BLaER1 treated with 17β-estradiol and CSF1 and Interleukin-3, amounts not matched to agents 10 nM and 100 nM (cell line): ENCODE measurements at regions not wholly inside any gene's neighbourhood (a gene's known extent, or its start where the extent isn't known, plus 50 kb on each side); places are given as distances from the start of the nearest gene placed in this dataset.
"Not testable (repeated sequence)": the region's sequence is repeated elsewhere in the genome, so short reads cannot be mapped to it uniquely, and the experiment has no call there.

Source experiments
- H3K27ac ChIP-seq, 11 experiments: shearing (Covaris generic); formaldehyde crosslinking; 2 replicates each; pipeline ENCODE4 v1.8.1; 2022
- H3K27me3 ChIP-seq, 11 experiments: shearing (Covaris generic); formaldehyde crosslinking; 2 replicates each; pipeline ENCODE4 v1.8.1; 2022
- H3K36me3 ChIP-seq, 11 experiments: shearing (Covaris generic); formaldehyde crosslinking; 2 replicates each; pipeline ENCODE4 v1.8.1; 2022
- H3K4me1 ChIP-seq, 10 experiments: shearing (Covaris generic); formaldehyde crosslinking; 2 replicates each; pipeline ENCODE4 v1.8.1; 2022
- H3K4me2 ChIP-seq, 11 experiments: shearing (Covaris generic); formaldehyde crosslinking; 2 replicates each; pipeline ENCODE4 v1.8.1; 2022
- H3K4me3 ChIP-seq, 10 experiments: shearing (Covaris generic); formaldehyde crosslinking; 2 replicates each; pipeline ENCODE4 v1.8.1; 2022
- H3K9ac ChIP-seq, 11 experiments: shearing (Covaris generic); formaldehyde crosslinking; 2 replicates each; pipeline ENCODE4 v1.8.1; 2022
- H3K9me3 ChIP-seq, 11 experiments: shearing (Covaris generic); formaldehyde crosslinking; replicated peaks in 1 of 11; 2 replicates each; pipeline ENCODE4 v1.8.1; 2022
- H4K20me1 ChIP-seq, 11 experiments: shearing (Covaris generic); formaldehyde crosslinking; 2 replicates each; pipeline ENCODE4 v1.8.1; 2022
- Cebpa-rat ChIP-seq, 11 experiments: shearing (Covaris generic); IDR thresholded peaks; 2 replicates each; pipeline ENCODE4 v1.8.1; 2022

DNA sequence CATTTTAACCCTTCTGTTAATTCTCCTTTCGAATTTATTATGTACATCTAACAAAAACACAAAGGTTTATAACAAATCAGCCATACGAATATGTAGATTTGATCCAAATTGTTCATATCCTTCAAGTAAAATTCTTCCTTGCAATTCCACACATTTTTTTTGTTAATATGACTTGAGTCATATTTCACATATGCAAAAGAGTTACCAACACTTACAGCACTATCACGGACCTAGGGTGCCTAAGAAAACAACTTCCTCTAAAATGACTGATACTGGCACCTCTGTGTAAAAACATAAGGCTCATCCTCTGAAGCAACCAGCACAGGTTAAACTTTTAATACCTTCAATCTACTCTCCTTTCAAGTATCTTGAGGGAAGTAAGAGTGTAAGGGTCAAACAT, 451.8 kb downstream of the SEMA3D start:
- no peaks in the 10 kb centered on the region for H3K4me1 ChIP-seq
- peaks cover 4 to 21% (median 10%) of the 10 kb centered on the region in 11 experiments; a peak in 16 of 22 replicates for H3K9me3 ChIP-seq
- H3K4me3 ChIP-seq = no peak overlapping the region
- H3K9ac ChIP-seq = no peak overlapping the region
- no peaks in the 10 kb centered on the region for H3K36me3 ChIP-seq
- H4K20me1 ChIP-seq = no peaks in the 10 kb centered on the region
- H3K27me3 ChIP-seq = no peaks in the 10 kb centered on the region
- no peak overlapping the region for H3K4me2 ChIP-seq
- TF ChIP-seq Cebpa-rat (IDR thresholded peaks at IDR 0.05) = no peak
- H3K27ac ChIP-seq = no peak overlapping the region

- H3K27me3 ChIP-seq, H3K4me1 ChIP-seq, H3K9ac ChIP-seq, H3K4me2 ChIP-seq, H3K4me3 ChIP-seq, H3K27ac ChIP-seq, H4K20me1 ChIP-seq, H3K36me3 ChIP-seq: not testable (repeated sequence)
- peaks cover 4 to 21% (median 10%) of the 10 kb centered on the region in 11 experiments; a peak in 16 of 22 replicates for H3K9me3 ChIP-seq
These were observed 452.9 kb downstream of the SEMA3D start for GRCh38 chr7:84733976-84734375.

GRCh38 chr7:84730864-84731263, 456.0 kb downstream of the SEMA3D start:
- H3K9ac ChIP-seq, H4K20me1 ChIP-seq, H3K27ac ChIP-seq, H3K4me1 ChIP-seq, H3K4me3 ChIP-seq, H3K36me3 ChIP-seq, H3K27me3 ChIP-seq, H3K4me2 ChIP-seq: not testable (repeated sequence)
- peaks cover 4 to 21% (median 10%) of the 10 kb centered on the region in 11 experiments; a peak in 16 of 22 replicates for H3K9me3 ChIP-seq

GRCh38 chr7:84729284-84729683, 457.6 kb downstream of the SEMA3D start:
- no peak overlapping the region for H3K4me2 ChIP-seq
- no peaks in the 10 kb centered on the region for H3K36me3 ChIP-seq
- TF ChIP-seq Cebpa-rat (IDR thresholded peaks at IDR 0.05) = no peak
- H3K27ac ChIP-seq = no peak overlapping the region
- no peaks in the 10 kb centered on the region for H4K20me1 ChIP-seq
- no peak overlapping the region for H3K4me3 ChIP-seq
- H3K27me3 ChIP-seq = no peaks in the 10 kb centered on the region
- no peak overlapping the region for H3K9ac ChIP-seq
- peaks cover 4 to 19% (median 10%) of the 10 kb centered on the region in 11 experiments; a peak in 16 of 22 replicates for H3K9me3 ChIP-seq
- no peaks in the 10 kb centered on the region for H3K4me1 ChIP-seq

- Histone ChIP-seq H3K27me3 (no peaks in the 10 kb centered on the region), H3K9me3 (no peaks in the 10 kb centered on the region; a peak in 1 of 22 replicates), H3K36me3 (no peaks in the 10 kb centered on the region), H3K4me3 (no peak overlapping the region), H4K20me1 (no peaks in the 10 kb centered on the region), H3K4me1 (no peaks in the 10 kb centered on the region), H3K27ac (no peak overlapping the region), H3K4me2 (no peak overlapping the region), H3K9ac (no peak overlapping the region)
- no peak for TF ChIP-seq Cebpa-rat (IDR thresholded peaks at IDR 0.05)
These were observed 464.1 kb downstream of the SEMA3D start for GRCh38 chr7:84722734-84723133.

DNA sequence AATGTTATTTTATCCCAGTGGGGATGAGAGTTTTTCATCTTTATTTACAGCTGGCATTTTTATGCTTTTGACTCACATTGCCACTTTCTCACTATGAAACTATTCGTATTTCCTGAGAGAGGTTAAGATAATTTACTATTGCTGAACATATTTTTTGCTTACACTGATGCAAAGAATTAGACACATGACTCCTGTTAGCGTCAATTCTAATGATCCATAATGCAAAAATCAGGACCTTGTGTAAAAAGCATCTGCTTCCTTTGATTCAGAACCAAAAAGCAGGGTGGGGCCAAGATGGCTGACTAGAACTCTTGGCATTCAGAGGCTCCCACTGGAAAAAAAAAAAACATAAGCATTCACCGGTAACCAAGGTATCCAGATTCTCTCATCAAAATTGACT, 464.8 kb downstream of the SEMA3D start:
- Histone ChIP-seq H3K9me3 (no peaks in the 10 kb centered on the region; a peak in 1 of 22 replicates), H3K27me3 (no peaks in the 10 kb centered on the region), H3K4me1 (no peaks in the 10 kb centered on the region), H3K27ac (no peak overlapping the region), H4K20me1 (no peaks in the 10 kb centered on the region), H3K4me3 (no peak overlapping the region), H3K4me2 (no peak overlapping the region), H3K36me3 (no peaks in the 10 kb centered on the region), H3K9ac (no peak overlapping the region)
- no peak for TF ChIP-seq Cebpa-rat (IDR thresholded peaks at IDR 0.05)

- H4K20me1 ChIP-seq = no peaks in the 10 kb centered on the region
- no peaks in the 10 kb centered on the region; a peak in 1 of 22 replicates for H3K9me3 ChIP-seq
- H3K4me3 ChIP-seq = no peak overlapping the region
- no peaks in the 10 kb centered on the region for H3K27me3 ChIP-seq
- H3K27ac ChIP-seq = no peak overlapping the region
- no peak overlapping the region for H3K4me2 ChIP-seq
- H3K36me3 ChIP-seq = no peaks in the 10 kb centered on the region
- H3K4me1 ChIP-seq = no peaks in the 10 kb centered on the region
- no peak for TF ChIP-seq Cebpa-rat (IDR thresholded peaks at IDR 0.05)
- no peak overlapping the region for H3K9ac ChIP-seq
These were observed 466.3 kb downstream of the SEMA3D start for GRCh38 chr7:84720456-84721097.

- Histone ChIP-seq H3K27ac (no peak overlapping the region), H4K20me1 (no peaks in the 10 kb centered on the region), H3K36me3 (no peaks in the 10 kb centered on the region), H3K4me2 (no peak overlapping the region), H3K9ac (no peak overlapping the region), H3K9me3 (no peaks in the 10 kb centered on the region), H3K4me1 (no peaks in the 10 kb centered on the region), H3K27me3 (no peaks in the 10 kb centered on the region), H3K4me3 (no peak overlapping the region)
- no peak for TF ChIP-seq Cebpa-rat (IDR thresholded peaks at IDR 0.05)
These were observed 472.1 kb downstream of the SEMA3D start for GRCh38 chr7:84714765-84715164.

DNA sequence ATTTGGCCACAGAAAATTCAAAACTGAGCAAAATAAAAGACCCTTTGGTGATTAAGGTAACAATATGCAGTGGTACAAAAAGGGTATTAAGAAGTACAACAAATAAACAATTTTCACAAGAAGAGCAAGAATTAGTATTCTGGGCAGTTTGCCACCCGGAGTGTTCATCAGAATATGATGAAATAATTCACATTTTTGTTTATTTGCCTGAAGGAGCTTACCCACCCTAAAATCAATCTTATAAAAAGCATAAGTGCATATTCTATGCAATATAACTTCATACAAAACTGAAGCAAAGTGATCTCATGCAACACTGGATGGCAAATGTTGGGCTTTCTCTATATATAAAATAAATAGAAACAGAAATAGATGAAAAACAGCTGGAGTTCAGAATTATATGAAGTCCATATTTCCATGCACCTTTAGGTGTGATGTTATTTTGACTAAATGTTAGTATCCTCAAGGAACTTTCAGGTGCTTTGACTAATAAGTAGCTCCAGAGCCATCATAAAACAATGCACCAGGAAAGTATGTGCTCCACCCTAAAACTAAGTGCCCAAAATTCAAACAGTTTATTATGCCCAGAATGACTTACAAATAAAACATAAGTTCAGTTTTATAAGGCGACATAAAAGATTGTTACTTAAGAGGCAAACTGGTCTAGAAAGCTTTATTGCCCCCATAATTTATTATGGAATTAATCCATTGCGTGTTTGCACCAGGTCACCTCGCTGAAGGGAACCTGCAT, 474.3 kb downstream of the SEMA3D start:
- H3K9me3 ChIP-seq = no peaks in the 10 kb centered on the region
- no peaks in the 10 kb centered on the region for H4K20me1 ChIP-seq
- H3K36me3 ChIP-seq = no peaks in the 10 kb centered on the region
- H3K4me3 ChIP-seq = no peak overlapping the region
- no peak for TF ChIP-seq Cebpa-rat (IDR thresholded peaks at IDR 0.05)
- H3K4me2 ChIP-seq = no peak overlapping the region
- no peak overlapping the region for H3K9ac ChIP-seq
- H3K4me1 ChIP-seq = no peaks in the 10 kb centered on the region
- H3K27me3 ChIP-seq = no peaks in the 10 kb centered on the region
- H3K27ac ChIP-seq = no peak overlapping the region

GRCh38 chr7:84710538-84710937, 476.3 kb downstream of the SEMA3D start:
- H3K9me3 ChIP-seq, H3K4me2 ChIP-seq, H4K20me1 ChIP-seq, H3K27me3 ChIP-seq, H3K27ac ChIP-seq, H3K36me3 ChIP-seq, H3K4me3 ChIP-seq, H3K9ac ChIP-seq, H3K4me1 ChIP-seq: not testable (repeated sequence)
